HEK293T (cell line): ENCODE measurements at regions not wholly inside any gene's neighbourhood (a gene's known extent, or its start where the extent isn't known, plus 50 kb on each side); places are given as distances from the start of the nearest gene placed in this dataset.
"Not testable (repeated sequence)": the region's sequence is repeated elsewhere in the genome, so short reads cannot be mapped to it uniquely, and the experiment has no call there.

Experiments used
- BHLHE40 ChIP-seq: fragments of 450-650 bp; IDR thresholded peaks from 2 replicates; pipeline ENCODE4 v1.6.1; 2016; ENCODE audit warnings: mild to moderate bottlenecking, moderate library complexity, borderline replicate concordance
- CTBP1 ChIP-seq: fragments of 450-650 bp; IDR thresholded peaks from 2 replicates; pipeline ENCODE4 v1.6.1; 2016; ENCODE audit warnings: borderline replicate concordance
- ELF4 ChIP-seq: fragments of 450-650 bp; IDR thresholded peaks from 2 replicates; pipeline ENCODE4 v1.6.1; 2017; ENCODE audit warnings: antibody characterized with exemption
- FOXA1 ChIP-seq: fragments of 450-650 bp; IDR thresholded peaks from 2 replicates; pipeline ENCODE4 v1.6.1; 2016; ENCODE audit warnings: mild to moderate bottlenecking
- FOXK2 ChIP-seq: fragments of 450-650 bp; IDR thresholded peaks from 2 replicates; pipeline ENCODE4 v1.6.1; 2016; ENCODE audit warnings: mild to moderate bottlenecking
- FOXM1 ChIP-seq: fragments of 450-650 bp; IDR thresholded peaks from 2 replicates; pipeline ENCODE4 v1.6.1; 2017; ENCODE audit warnings: mild to moderate bottlenecking, borderline replicate concordance
- LEF1 ChIP-seq: fragments of 450-650 bp; IDR thresholded peaks from 2 replicates; pipeline ENCODE4 v1.6.1; 2017; ENCODE audit warnings: mild to moderate bottlenecking, borderline replicate concordance
- NFRKB ChIP-seq: fragments of 450-650 bp; IDR thresholded peaks from 2 replicates; pipeline ENCODE4 v1.6.1; 2016; ENCODE audit warnings: mild to moderate bottlenecking, moderate library complexity
- PKNOX1 ChIP-seq: fragments of 450-650 bp; IDR thresholded peaks from 2 replicates; pipeline ENCODE4 v1.6.1; 2016
- SP1 ChIP-seq: fragments of 450-650 bp; IDR thresholded peaks from 2 replicates; pipeline ENCODE4 v1.6.1; 2017
- SUZ12 ChIP-seq: fragments of 450-650 bp; IDR thresholded peaks from 2 replicates; pipeline ENCODE4 v1.6.1; 2016; ENCODE audit warnings: mild to moderate bottlenecking
- TARDBP ChIP-seq: fragments of 450-650 bp; IDR thresholded peaks from 2 replicates; pipeline ENCODE4 v1.6.1; 2016

GRCh38 chr14:106196459-106196858 is 670.1 kb downstream of the TMEM121 start:
- TF ChIP-seq NFRKB, FOXM1, SP1, SUZ12, BHLHE40, TARDBP, LEF1, FOXK2, CTBP1, PKNOX1, FOXA1, ELF4: not testable (repeated sequence)
